Stimulated activated CD8-positive, alpha-beta memory T cell treated with anti-CD3 and anti-CD28 coated beads, Interleukin-7, amount 100 ng/mL, for 4 hours (primary cell): ENCODE measurements at regions not wholly inside any gene's neighbourhood (a gene's known extent, or its start where the extent isn't known, plus 50 kb on each side); places are given as distances from the start of the nearest gene placed in this dataset.
"Not testable (repeated sequence)": the region's sequence is repeated elsewhere in the genome, so short reads cannot be mapped to it uniquely, and the experiment has no call there.

Source experiments
- DNase-seq, 2 donors: peaks; one replicate each; pipeline ENCODE4 v3.0.0-alpha.2; 2020; ENCODE audit warnings: low read depth in 2 of 2

GRCh38 chr18:70422391-70422965 lies 133.6 kb downstream of the SOCS6 start:
- no peak for DNase-seq

- DNase-seq, result no peak
Measured at GRCh38 chr18:70421471-70422390, 132.9 kb downstream of the SOCS6 start.

GRCh38 chr18:70420146-70420898 lies 131.5 kb downstream of the SOCS6 start:
- no peak for DNase-seq

GRCh38 chr18:70419526-70419925 lies 130.7 kb downstream of the SOCS6 start:
- DNase-seq, result no peak

- DNase-seq, result no peak
Measured at GRCh38 chr18:70418546-70419311, 129.9 kb downstream of the SOCS6 start.

- DNase-seq, result no peak
Measured at GRCh38 chr18:70417847-70418246, 129.0 kb downstream of the SOCS6 start.

GRCh38 chr18:70416496-70416895 lies 127.7 kb downstream of the SOCS6 start:
- no peak for DNase-seq

- no peak for DNase-seq
Measured at GRCh38 chr18:70415823-70416488, 127.1 kb downstream of the SOCS6 start.

- no peak for DNase-seq
Measured at GRCh38 chr18:70414315-70414900, 125.6 kb downstream of the SOCS6 start.

- no peak for DNase-seq
Measured at GRCh38 chr18:70413455-70413854, 124.6 kb downstream of the SOCS6 start.

GRCh38 chr18:70411876-70412435 lies 123.1 kb downstream of the SOCS6 start:
- DNase-seq, result no peak

GRCh38 chr18:70411307-70411706 lies 122.5 kb downstream of the SOCS6 start:
- no peak for DNase-seq

- no peak for DNase-seq
Measured at GRCh38 chr18:70405052-70405451, 116.2 kb downstream of the SOCS6 start.

- no peak for DNase-seq
Measured at GRCh38 chr18:70400476-70400875, 111.6 kb downstream of the SOCS6 start.

GRCh38 chr18:70398076-70398475 lies 109.2 kb downstream of the SOCS6 start:
- DNase-seq, result no peak

- DNase-seq, result no peak
Measured at GRCh38 chr18:70397259-70397925, 108.5 kb downstream of the SOCS6 start.

GRCh38 chr18:70395771-70396170 lies 106.9 kb downstream of the SOCS6 start:
- not testable (repeated sequence) for DNase-seq

GRCh38 chr18:70394672-70395071 lies 105.8 kb downstream of the SOCS6 start:
- DNase-seq, result no peak

GRCh38 chr18:70390371-70391090 lies 101.7 kb downstream of the SOCS6 start:
- no peak for DNase-seq
